Heart left ventricle (tissue), 13 donors: ENCODE measurements at regions not wholly inside any gene's neighbourhood (a gene's known extent, or its start where the extent isn't known, plus 50 kb on each side); places are given as distances from the start of the nearest gene placed in this dataset.

Source experiments
- CTCF ChIP-seq, 12 donors: fragments of 200-600 bp; sonication (generic) in 4 of 12; IDR thresholded peaks; one replicate each; pipeline versions ENCODE4 v1.5.0 to v1.8.0; 2018 to 2022; ENCODE audit warnings: antibody characterized with exemption in 12 of 12, mild to moderate bottlenecking in 5 of 12
- POLR2A ChIP-seq, 2 donors: fragments of 450-650 bp; IDR thresholded peaks; one replicate each; pipeline ENCODE4 v1.6.1; 2017; ENCODE audit warnings: antibody characterized with exemption in 2 of 2, mild to moderate bottlenecking in 2 of 2, moderate library complexity in 2 of 2
- donor health status: ischemic (EF 13 %, LVEDD 7.1; RV severe dilation, severe dysfunction).
- donor health status: DM: no; HTN: yes; CAD: no.
- donor health status: DM: no; HTN: no; CAD: no.
- donor health status: ischemic (EF 25% LVEDD 6.9; RV normal size, moderate dysfunction).
- donor health status: ischemic (EF 25% LVEDD 5.7; RV mildly dilated, moderate dysfunction).
- donor health status: ischemic (EF 35%, LVEDD 5.7; RV mildly dilated, moderate dysfunction).
- donor health status: nonischemic (EF 11% LVEDD 7.7; RV severe dilation, severe dysfunction).
- donor health status: DM: yes; HTN: yes; CAD: no.
- donor health status: PGD.
- donor health status: ischemic (EF 29% LVEDD 5.4; RV normal size, mild dysfunction).
- donor health status: nonischemic (EF 23%, LVEDD 6.1; RV moderate dilation, normal function).

DNA sequence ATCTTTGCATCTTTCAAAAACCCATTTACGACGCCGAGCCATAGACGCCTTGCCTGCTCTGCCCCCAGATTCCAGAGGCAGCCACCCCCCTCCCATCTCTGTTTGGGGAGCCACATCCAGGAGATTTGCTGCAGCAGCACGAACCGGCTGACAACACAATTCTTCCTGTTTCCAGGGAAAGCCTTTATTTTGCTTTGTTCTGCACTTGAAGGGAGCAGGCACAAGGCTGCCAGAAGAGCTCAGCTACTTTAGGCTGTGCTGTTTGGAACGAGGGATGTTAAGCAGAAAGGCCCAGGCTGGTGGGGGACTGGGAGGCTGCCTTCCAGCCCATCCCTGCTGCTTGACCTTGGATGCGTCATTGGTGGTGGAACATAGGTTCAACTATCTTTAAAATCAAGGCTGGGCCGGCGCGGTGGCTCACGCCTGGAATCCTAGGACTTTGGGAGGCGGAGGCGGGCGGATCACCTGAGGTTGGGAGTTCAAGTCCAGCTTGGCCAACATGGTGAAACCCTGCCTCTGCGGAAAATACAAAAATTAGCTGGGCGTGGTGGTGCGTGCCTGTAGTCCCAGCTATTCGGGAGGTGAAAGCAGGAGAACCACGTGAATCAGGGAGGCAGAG lies 243.9 kb downstream of the MIAT start:
- no peak for TF ChIP-seq POLR2A (IDR thresholded peaks at IDR 0.05)
- no peak for TF ChIP-seq CTCF (IDR thresholded peaks at IDR 0.05)
